Liver (tissue), 8 donors: ENCODE measurements at regions not wholly inside any gene's neighbourhood (a gene's known extent, or its start where the extent isn't known, plus 50 kb on each side); places are given as distances from the start of the nearest gene placed in this dataset.

Experiments
- DNase-seq: peaks from one replicate; pipeline ENCODE4 v3.0.0-alpha.2; 2017; ENCODE audit warnings: low spot score
- H3K27ac ChIP-seq, 2 donors: one replicate each; pipeline ENCODE4 v1.7.0; 2013; ENCODE audit warnings: inconsistent platforms in 2 of 2, low read length in 2 of 2, control low read depth in 1 of 2, low read depth in 1 of 2, mild to moderate bottlenecking in 1 of 2
- H3K27me3 ChIP-seq, 4 donors: one replicate each; pipeline versions ENCODE4 v1.6.1 to v1.7.0; 2013; ENCODE audit warnings: low read length in 3 of 4, inconsistent platforms in 1 of 4, mild to moderate bottlenecking in 1 of 4, moderate library complexity in 1 of 4; ENCODE audit not compliant: control insufficient read depth in 4 of 4, insufficient read depth in 4 of 4
- H3K36me3 ChIP-seq, 4 donors: one replicate each; pipeline versions ENCODE4 v1.6.1 to v1.7.0; 2013; ENCODE audit warnings: low read length in 3 of 4, mild to moderate bottlenecking in 3 of 4, low read depth in 1 of 4, moderate library complexity in 1 of 4; ENCODE audit not compliant: control insufficient read depth in 4 of 4, insufficient read depth in 3 of 4
- H3K4me1 ChIP-seq, 4 donors: one replicate each; pipeline versions ENCODE4 v1.6.1 to v1.7.0; 2013; ENCODE audit warnings: low read length in 3 of 4, mild to moderate bottlenecking in 3 of 4, moderate library complexity in 1 of 4; ENCODE audit not compliant: control insufficient read depth in 4 of 4, insufficient read depth in 4 of 4
- H3K4me3 ChIP-seq, 3 donors: one replicate each; pipeline versions ENCODE4 v1.6.1 to v1.7.0; 2013; ENCODE audit warnings: low read length in 3 of 3, control low read depth in 1 of 3, low read depth in 1 of 3, mild to moderate bottlenecking in 1 of 3
- H3K9ac ChIP-seq, 2 donors: one replicate each; pipeline ENCODE4 v1.7.0; 2013; ENCODE audit warnings: low read length in 2 of 2, mild to moderate bottlenecking in 2 of 2, moderate library complexity in 2 of 2, control low read depth in 1 of 2, low read depth in 1 of 2
- H3K9me3 ChIP-seq, 4 donors: one replicate each; pipeline versions ENCODE4 v1.6.1 to v1.7.0; 2013; ENCODE audit warnings: low read length in 3 of 4; ENCODE audit not compliant: control insufficient read depth in 4 of 4
- EGR1 ChIP-seq, 2 donors: IDR thresholded peaks; 2 replicates each; pipeline ENCODE4 v1.6.1; 2016 to 2018; ENCODE audit warnings: antibody characterized with exemption in 2 of 2, low read depth in 2 of 2
- FOXA1 ChIP-seq: IDR thresholded peaks from 2 replicates; pipeline ENCODE4 v1.6.1; 2016; ENCODE audit warnings: antibody characterized with exemption
- FOXA2 ChIP-seq: IDR thresholded peaks from 2 replicates; pipeline ENCODE4 v1.6.1; 2016; ENCODE audit warnings: antibody characterized with exemption
- GABPA ChIP-seq, 2 donors: IDR thresholded peaks in 1 of 2; conservative IDR thresholded peaks in 1 of 2; 2 replicates each; pipeline ENCODE4 v1.6.1; 2016; ENCODE audit warnings: antibody characterized with exemption in 2 of 2, mild to moderate bottlenecking in 1 of 2, moderate library complexity in 1 of 2
- HNF4A ChIP-seq, 2 donors: conservative IDR thresholded peaks; 2 replicates each; pipeline ENCODE4 v1.6.1; 2016; ENCODE audit warnings: antibody characterized with exemption in 2 of 2, mild to moderate bottlenecking in 2 of 2
- HNF4G ChIP-seq: IDR thresholded peaks from 2 replicates; pipeline ENCODE4 v1.6.1; 2016; ENCODE audit warnings: antibody characterized with exemption
- JUND ChIP-seq, 2 donors: IDR thresholded peaks; 2 replicates each; pipeline ENCODE4 v1.6.1; 2016; ENCODE audit warnings: antibody characterized with exemption in 2 of 2
- NR2F2 ChIP-seq: IDR thresholded peaks from 2 replicates; pipeline ENCODE4 v1.6.1; 2016; ENCODE audit warnings: antibody characterized with exemption
- RAD21 ChIP-seq, 2 donors: IDR thresholded peaks; 2 replicates each; pipeline ENCODE4 v1.6.1; 2016; ENCODE audit warnings: antibody characterized with exemption in 2 of 2, mild to moderate bottlenecking in 2 of 2
- RXRA ChIP-seq, 2 donors: IDR thresholded peaks; 2 replicates each; pipeline ENCODE4 v1.6.1; 2017 to 2018; ENCODE audit warnings: antibody characterized with exemption in 2 of 2, mild to moderate bottlenecking in 1 of 2
- TAF1 ChIP-seq: conservative IDR thresholded peaks from 2 replicates; pipeline ENCODE4 v1.6.1; 2016; ENCODE audit warnings: antibody characterized with exemption, mild to moderate bottlenecking
- WGBS: extraction: QIAGEN DNeasy Blood & Tissue Kit; methylation state at CpG from one replicate; pipeline ENCODE4 v1.1.7; 2013; 5-methylcytosine and 5-hydroxymethylcytosine counted together
- TF ChIP-seq, protein P1 (sequence below): fragments of 150-350 bp; IDR thresholded peaks from 2 replicates; pipeline ENCODE4 v1.5.1; 2017; ENCODE audit warnings: improper control_type of control experiment, low read depth, low read length; ENCODE audit not compliant: missing input control
- TF ChIP-seq, protein P2 (sequence below): IDR thresholded peaks from 2 replicates; pipeline ENCODE4 v1.6.1; 2016; ENCODE audit warnings: antibody characterized with exemption
- TF ChIP-seq, protein P3 (sequence below): IDR thresholded peaks from 2 replicates; pipeline ENCODE4 v1.6.1; 2016; ENCODE audit warnings: antibody characterized with exemption
- TF ChIP-seq, protein P4 (sequence below): IDR thresholded peaks from 2 replicates; pipeline ENCODE4 v1.6.1; 2016; ENCODE audit warnings: antibody characterized with exemption
- donor health status: healthy.
- donor health status: healthy.
- donor health status: healthy.
- donor health status: healthy.
- donor health status: healthy.

DNA sequence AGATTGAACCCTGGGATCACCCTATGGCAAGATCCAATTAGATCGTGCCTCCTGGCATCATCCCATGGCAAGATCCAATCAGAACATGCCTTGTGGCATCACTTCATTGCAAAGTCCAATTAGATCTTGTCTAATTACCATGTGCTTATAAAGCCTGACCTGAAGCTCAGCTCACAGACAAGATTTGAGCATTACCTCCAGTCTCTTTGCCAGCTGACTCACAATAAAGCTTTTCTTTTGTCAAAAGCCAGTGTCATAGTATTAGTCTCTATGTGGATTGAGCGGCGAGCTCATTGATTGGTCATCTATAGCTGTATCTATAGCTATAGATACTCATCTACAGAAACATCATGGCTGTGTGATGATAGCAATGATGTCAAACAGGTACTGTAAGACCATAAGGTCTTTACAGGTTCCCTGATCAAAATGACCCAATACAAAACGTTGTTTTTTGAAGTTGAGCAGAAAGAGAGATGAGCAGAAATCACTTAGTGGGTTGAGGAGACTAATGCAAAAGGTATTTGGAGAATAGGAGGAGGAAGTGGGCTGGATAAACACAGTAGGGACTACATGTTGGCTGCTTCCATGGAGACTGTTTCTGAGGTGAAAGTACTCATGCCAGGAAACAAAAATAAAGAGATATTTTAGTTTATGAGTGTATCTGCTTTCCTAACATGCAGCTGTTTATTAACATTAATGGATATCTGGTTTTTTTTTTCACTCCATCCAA, 545.9 kb upstream of the AMELY start (continued):
- no peak for TF ChIP-seq GABPA (IDR thresholded peaks at IDR 0.05 in 1 of 2, conservative IDR thresholded peaks at IDR 0.05 in 1 of 2)

DNA sequence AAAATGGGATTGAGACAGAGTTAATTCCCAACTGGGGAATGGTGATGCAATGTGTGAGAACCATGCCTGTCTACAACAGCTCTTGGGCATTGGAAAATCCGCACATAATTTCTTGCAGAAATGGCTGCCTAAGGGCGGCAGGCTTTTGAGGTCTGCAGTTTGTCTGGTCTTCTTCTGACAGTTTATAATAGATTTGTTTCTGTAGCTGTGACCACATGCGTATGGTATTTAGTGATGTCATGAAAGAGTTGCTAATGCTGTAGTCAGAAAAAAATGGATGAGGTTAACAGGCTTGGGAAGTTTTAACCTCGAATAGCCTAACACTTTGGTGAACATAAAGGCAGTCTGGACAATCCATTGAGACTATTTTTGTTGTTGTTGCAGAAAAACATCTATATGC, 544.1 kb upstream of the AMELY start:
- no peak for TF ChIP-seq GABPA (IDR thresholded peaks at IDR 0.05 in 1 of 2, conservative IDR thresholded peaks at IDR 0.05 in 1 of 2)
- no peak overlapping the region for H3K9ac ChIP-seq
- no peaks in the 10 kb centered on the region for H3K36me3 ChIP-seq
- H3K27ac ChIP-seq, result no peak overlapping the region
- no peak for DNase-seq
- no peak overlapping the region for H3K4me3 ChIP-seq
- H3K27me3 ChIP-seq, result no peaks in the 10 kb centered on the region
- 79% methylated on average over 4 of the region's 4 CpGs for WGBS
- H3K9me3 ChIP-seq, result no peaks in the 10 kb centered on the region
- H3K4me1 ChIP-seq, result no peaks in the 10 kb centered on the region

DNA sequence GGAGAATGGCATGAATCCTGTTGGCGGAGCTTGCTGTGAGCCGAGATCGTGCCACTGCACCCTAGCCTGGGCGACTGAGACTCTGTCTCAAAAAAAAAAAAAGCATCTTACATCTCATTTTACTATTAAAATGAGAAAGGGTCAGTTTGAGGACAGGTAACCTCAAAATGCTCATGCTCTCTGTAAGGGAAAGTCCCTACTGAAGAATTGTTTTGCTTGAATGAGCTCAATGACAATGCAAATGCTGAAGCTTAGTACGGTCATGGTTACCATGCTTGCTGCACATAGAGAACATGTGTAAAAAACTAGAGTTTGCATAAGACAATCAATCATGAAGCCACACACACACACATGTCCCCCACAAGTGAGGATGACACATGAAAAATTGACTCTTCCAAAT, 541.8 kb upstream of the AMELY start:
- WGBS, result 96% methylated on average over 5 of the region's 5 CpGs
- Histone ChIP-seq H3K27me3 (no peaks in the 10 kb centered on the region), H3K4me1 (no peaks in the 10 kb centered on the region), H3K36me3 (no peaks in the 10 kb centered on the region), H3K4me3 (no peak overlapping the region), H3K27ac (no peak overlapping the region), H3K9me3 (no peaks in the 10 kb centered on the region), H3K9ac (no peak overlapping the region)
- TF ChIP-seq FOXA1, result no peak
- TF ChIP-seq FOXA2, result no peak
- TF ChIP-seq, protein P1, sequence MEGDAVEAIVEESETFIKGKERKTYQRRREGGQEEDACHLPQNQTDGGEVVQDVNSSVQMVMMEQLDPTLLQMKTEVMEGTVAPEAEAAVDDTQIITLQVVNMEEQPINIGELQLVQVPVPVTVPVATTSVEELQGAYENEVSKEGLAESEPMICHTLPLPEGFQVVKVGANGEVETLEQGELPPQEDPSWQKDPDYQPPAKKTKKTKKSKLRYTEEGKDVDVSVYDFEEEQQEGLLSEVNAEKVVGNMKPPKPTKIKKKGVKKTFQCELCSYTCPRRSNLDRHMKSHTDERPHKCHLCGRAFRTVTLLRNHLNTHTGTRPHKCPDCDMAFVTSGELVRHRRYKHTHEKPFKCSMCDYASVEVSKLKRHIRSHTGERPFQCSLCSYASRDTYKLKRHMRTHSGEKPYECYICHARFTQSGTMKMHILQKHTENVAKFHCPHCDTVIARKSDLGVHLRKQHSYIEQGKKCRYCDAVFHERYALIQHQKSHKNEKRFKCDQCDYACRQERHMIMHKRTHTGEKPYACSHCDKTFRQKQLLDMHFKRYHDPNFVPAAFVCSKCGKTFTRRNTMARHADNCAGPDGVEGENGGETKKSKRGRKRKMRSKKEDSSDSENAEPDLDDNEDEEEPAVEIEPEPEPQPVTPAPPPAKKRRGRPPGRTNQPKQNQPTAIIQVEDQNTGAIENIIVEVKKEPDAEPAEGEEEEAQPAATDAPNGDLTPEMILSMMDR, result no peak
- TF ChIP-seq RAD21 (IDR thresholded peaks at IDR 0.05), result no peak
- no peak for DNase-seq

DNA sequence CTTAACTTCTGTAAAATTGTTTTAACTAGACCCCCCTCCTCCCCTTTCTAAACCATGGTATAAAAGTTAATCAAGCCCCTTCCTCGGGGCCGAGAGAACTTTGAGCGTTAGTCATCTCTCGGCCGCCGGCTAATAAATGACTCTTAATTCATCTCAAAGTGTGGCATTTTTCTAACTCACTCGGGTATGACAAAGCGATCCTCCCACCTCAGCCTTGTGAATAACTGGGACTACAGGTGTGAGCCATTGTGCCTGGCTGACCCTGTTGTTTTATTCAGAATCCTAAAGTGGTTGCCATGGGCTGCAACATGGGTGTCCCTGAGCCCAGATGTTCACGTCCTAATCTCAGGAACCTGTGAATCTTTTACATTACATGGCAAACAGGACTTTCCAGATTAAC, 540.7 kb upstream of the AMELY start:
- no peak for DNase-seq
- 80% methylated on average over 9 of the region's 9 CpGs for WGBS
- Histone ChIP-seq H3K4me1 (no peaks in the 10 kb centered on the region), H3K9me3 (no peaks in the 10 kb centered on the region), H3K4me3 (no peak overlapping the region), H3K27me3 (no peaks in the 10 kb centered on the region), H3K27ac (no peak overlapping the region), H3K36me3 (no peaks in the 10 kb centered on the region), H3K9ac (no peak overlapping the region)
- TF ChIP-seq, protein P1, result no peak
- no peak for TF ChIP-seq HNF4G
- TF ChIP-seq FOXA1, result no peak
- TF ChIP-seq, protein P2, sequence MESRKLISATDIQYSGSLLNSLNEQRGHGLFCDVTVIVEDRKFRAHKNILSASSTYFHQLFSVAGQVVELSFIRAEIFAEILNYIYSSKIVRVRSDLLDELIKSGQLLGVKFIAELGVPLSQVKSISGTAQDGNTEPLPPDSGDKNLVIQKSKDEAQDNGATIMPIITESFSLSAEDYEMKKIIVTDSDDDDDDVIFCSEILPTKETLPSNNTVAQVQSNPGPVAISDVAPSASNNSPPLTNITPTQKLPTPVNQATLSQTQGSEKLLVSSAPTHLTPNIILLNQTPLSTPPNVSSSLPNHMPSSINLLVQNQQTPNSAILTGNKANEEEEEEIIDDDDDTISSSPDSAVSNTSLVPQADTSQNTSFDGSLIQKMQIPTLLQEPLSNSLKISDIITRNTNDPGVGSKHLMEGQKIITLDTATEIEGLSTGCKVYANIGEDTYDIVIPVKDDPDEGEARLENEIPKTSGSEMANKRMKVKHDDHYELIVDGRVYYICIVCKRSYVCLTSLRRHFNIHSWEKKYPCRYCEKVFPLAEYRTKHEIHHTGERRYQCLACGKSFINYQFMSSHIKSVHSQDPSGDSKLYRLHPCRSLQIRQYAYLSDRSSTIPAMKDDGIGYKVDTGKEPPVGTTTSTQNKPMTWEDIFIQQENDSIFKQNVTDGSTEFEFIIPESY, result no peak
- TF ChIP-seq TAF1, result no peak
- TF ChIP-seq, protein P3, sequence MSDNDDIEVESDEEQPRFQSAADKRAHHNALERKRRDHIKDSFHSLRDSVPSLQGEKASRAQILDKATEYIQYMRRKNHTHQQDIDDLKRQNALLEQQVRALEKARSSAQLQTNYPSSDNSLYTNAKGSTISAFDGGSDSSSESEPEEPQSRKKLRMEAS, result no peak
- TF ChIP-seq EGR1 (IDR thresholded peaks at IDR 0.05; ENCODE audit: low read depth in 2 of 2), result no peak
- no peak for TF ChIP-seq RAD21 (IDR thresholded peaks at IDR 0.05)
- TF ChIP-seq FOXA2, result no peak
- TF ChIP-seq HNF4A (conservative IDR thresholded peaks at IDR 0.05), result no peak
- no peak for TF ChIP-seq RXRA (IDR thresholded peaks at IDR 0.05)
- no peak for TF ChIP-seq NR2F2
- TF ChIP-seq, protein P4, sequence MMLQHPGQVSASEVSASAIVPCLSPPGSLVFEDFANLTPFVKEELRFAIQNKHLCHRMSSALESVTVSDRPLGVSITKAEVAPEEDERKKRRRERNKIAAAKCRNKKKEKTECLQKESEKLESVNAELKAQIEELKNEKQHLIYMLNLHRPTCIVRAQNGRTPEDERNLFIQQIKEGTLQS, result no peak
- TF ChIP-seq JUND (IDR thresholded peaks at IDR 0.05), result no peak
